ENCODE measurements at regions not wholly inside any gene's neighbourhood (a gene's known extent, or its start where the extent isn't known, plus 50 kb on each side); places are given as distances from the start of the nearest gene placed in this dataset.

DNA sequence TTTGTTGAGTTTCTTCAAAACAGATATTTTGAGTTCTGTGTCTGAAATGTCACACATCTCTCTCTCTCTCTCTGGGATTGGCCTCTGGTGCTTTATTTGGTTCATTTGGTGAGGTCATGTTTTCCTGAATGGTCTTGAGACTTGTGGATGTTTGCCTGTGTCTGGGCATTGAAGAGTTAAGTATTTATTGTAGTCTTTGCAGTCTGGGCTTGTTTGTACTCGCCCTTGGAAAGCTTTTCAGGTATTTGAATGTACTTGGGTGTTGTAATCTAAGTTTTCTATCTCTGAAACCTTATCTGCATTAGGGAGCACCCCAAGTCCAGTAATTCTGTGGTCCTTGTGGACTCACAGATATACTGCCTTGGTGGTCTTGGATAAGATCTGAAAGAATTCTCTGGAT is 106.7 kb upstream of the PRSS58 start:
- Histone ChIP-seq H3K9me3 (replicated peaks) (no peaks in the 10 kb centered on the region), H3K27ac (no peak overlapping the region)

GRCh38 chr7:142362349-142362748 is 104.5 kb upstream of the PRSS58 start:
- H3K36me3 ChIP-seq: no peaks in the 10 kb centered on the region
- H3K4me1 ChIP-seq (replicated peaks): no peaks in the 10 kb centered on the region
- DNase-seq (ENCODE audit: low read depth in 1 of 2, low spot score in 2 of 2): no peak
- no peak overlapping the region for H3K4me3 ChIP-seq
- peaks cover 5% of the 10 kb centered on the region; the same call in 1 of the 2 replicates for H3K27me3 ChIP-seq (replicated peaks)
- no peak overlapping the region for H3K27ac ChIP-seq
- H3K9me3 ChIP-seq (replicated peaks): no peaks in the 10 kb centered on the region

More for the DNA sequence above, 106.7 kb upstream of the PRSS58 start:
- no peak for DNase-seq (ENCODE audit: low read depth in 1 of 2, low spot score in 2 of 2)
- H3K4me1 ChIP-seq (replicated peaks): no peaks in the 10 kb centered on the region
- no peak overlapping the region for H3K4me3 ChIP-seq
- peaks cover 5% of the 10 kb centered on the region; the same call in 1 of the 2 replicates for H3K27me3 ChIP-seq (replicated peaks)
- H3K36me3 ChIP-seq: no peaks in the 10 kb centered on the region

GRCh38 chr7:142359694-142360279 is 101.9 kb upstream of the PRSS58 start:
- Histone ChIP-seq H3K4me3 (no peak overlapping the region), H3K4me1 (replicated peaks) (no peaks in the 10 kb centered on the region), H3K36me3 (no peaks in the 10 kb centered on the region), H3K9me3 (replicated peaks) (no peaks in the 10 kb centered on the region), H3K27me3 (replicated peaks) (peaks cover 5% of the 10 kb centered on the region; the same call in 1 of the 2 replicates), H3K27ac (no peak overlapping the region)
- no peak for DNase-seq (ENCODE audit: low read depth in 1 of 2, low spot score in 2 of 2)

- Histone ChIP-seq H3K27me3 (replicated peaks) (peaks cover 6% of the 10 kb centered on the region; the same call in 1 of the 2 replicates), H3K36me3 (no peaks in the 10 kb centered on the region), H3K27ac (no peak overlapping the region), H3K9me3 (replicated peaks) (no peaks in the 10 kb centered on the region), H3K4me3 (no peak overlapping the region), H3K4me1 (replicated peaks) (no peaks in the 10 kb centered on the region)
- DNase-seq (ENCODE audit: low read depth in 1 of 2, low spot score in 2 of 2): peak in 1 of 2 experiments; percentile 43
Measured at GRCh38 chr7:142357953-142358520, 100.2 kb upstream of the PRSS58 start.

- no peaks in the 10 kb centered on the region for H3K36me3 ChIP-seq
- H3K27ac ChIP-seq: no peak overlapping the region
- peaks cover 12% of the 10 kb centered on the region for H3K27me3 ChIP-seq (replicated peaks)
- no peak for DNase-seq (ENCODE audit: low read depth in 1 of 2, low spot score in 2 of 2)
- H3K4me3 ChIP-seq: no peak overlapping the region
- no peaks in the 10 kb centered on the region; the same call in 1 of the 2 replicates for H3K9me3 ChIP-seq (replicated peaks)
- no peaks in the 10 kb centered on the region for H3K4me1 ChIP-seq (replicated peaks)
Measured at GRCh38 chr7:142356166-142356565, 98.3 kb upstream of the PRSS58 start.

DNA sequence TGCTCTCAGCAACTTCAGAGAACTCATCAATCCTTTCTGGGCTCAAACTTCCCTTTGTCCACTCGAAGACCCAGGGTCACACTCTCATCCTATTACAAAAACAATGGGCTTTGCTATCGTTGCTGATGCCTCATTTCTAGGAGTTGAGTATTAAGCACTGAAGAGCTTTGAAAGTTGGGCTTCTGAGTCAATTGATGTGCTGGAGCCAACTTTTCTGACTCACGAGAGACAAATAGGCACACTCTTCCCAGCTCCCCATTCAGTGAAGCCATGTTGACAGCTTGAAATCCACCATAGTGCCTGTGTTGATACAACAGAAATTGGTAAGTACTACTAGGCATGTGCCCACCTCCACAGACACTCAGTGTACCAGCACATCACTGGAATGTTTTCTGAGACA is 97.5 kb upstream of the PRSS58 start:
- no peaks in the 10 kb centered on the region for H3K4me1 ChIP-seq (replicated peaks)
- no peaks in the 10 kb centered on the region; the same call in 1 of the 2 replicates for H3K9me3 ChIP-seq (replicated peaks)
- no peak overlapping the region for H3K4me3 ChIP-seq
- H3K27me3 ChIP-seq (replicated peaks): peaks cover 17% of the 10 kb centered on the region
- no peak overlapping the region for H3K27ac ChIP-seq
- no peaks in the 10 kb centered on the region for H3K36me3 ChIP-seq
- DNase-seq (ENCODE audit: low read depth in 1 of 2, low spot score in 2 of 2): no peak

DNA sequence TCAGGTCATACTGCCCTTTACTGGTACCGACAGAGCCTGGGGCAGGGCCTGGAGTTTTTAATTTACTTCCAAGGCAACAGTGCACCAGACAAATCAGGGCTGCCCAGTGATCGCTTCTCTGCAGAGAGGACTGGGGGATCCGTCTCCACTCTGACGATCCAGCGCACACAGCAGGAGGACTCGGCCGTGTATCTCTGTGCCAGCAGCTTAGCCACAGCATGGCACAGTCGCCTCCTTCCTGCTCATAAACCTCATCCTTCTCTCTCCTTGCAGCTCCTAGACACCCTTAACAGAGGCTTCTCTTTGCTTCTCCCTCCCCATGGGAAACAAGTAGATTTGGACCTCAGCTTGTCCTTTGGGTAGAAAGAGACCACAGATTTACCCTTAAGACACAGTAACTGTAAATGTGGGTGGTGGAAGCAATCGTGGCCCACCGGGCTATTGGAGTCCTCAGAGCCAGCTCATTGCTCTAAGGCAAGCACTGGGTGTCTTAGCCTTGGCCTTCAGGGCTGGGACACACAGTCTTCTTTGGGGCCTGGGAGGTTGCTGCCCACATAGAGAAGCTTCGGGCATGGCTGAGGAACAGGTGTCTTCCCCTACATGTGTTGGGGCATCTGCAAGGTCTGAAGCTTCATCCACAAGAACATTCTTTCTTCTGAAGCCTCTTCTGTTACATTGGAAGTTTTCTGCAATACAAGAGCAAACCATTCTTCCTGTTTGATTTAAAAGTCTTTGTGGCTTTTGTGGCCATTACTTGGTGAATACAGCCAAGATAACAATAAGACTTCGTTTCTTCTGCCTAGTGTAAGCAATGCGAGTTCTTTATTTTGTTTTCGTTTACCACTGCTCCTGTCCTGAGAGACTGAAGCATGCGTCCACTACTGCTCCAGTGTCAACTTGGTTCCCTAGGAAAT is 95.5 kb upstream of the PRSS58 start:
- peaks cover 20% of the 10 kb centered on the region for H3K27me3 ChIP-seq (replicated peaks)
- H3K27ac ChIP-seq: no peak overlapping the region
- H3K36me3 ChIP-seq: no peaks in the 10 kb centered on the region

GRCh38 chr7:142352543-142352942 is 94.7 kb upstream of the PRSS58 start:
- Histone ChIP-seq H3K27ac (no peak overlapping the region), H3K4me3 (no peak overlapping the region), H3K4me1 (replicated peaks) (no peaks in the 10 kb centered on the region), H3K36me3 (no peaks in the 10 kb centered on the region), H3K9me3 (replicated peaks) (no peaks in the 10 kb centered on the region; the same call in 1 of the 2 replicates), H3K27me3 (replicated peaks) (peaks cover 20% of the 10 kb centered on the region)
- DNase-seq (ENCODE audit: low read depth in 1 of 2, low spot score in 2 of 2): no peak

More for the DNA sequence above, 95.5 kb upstream of the PRSS58 start:
- no peak for DNase-seq (ENCODE audit: low read depth in 1 of 2, low spot score in 2 of 2)
- H3K4me1 ChIP-seq (replicated peaks): no peaks in the 10 kb centered on the region
- H3K4me3 ChIP-seq: no peak overlapping the region
- no peaks in the 10 kb centered on the region; the same call in 1 of the 2 replicates for H3K9me3 ChIP-seq (replicated peaks)

DNA sequence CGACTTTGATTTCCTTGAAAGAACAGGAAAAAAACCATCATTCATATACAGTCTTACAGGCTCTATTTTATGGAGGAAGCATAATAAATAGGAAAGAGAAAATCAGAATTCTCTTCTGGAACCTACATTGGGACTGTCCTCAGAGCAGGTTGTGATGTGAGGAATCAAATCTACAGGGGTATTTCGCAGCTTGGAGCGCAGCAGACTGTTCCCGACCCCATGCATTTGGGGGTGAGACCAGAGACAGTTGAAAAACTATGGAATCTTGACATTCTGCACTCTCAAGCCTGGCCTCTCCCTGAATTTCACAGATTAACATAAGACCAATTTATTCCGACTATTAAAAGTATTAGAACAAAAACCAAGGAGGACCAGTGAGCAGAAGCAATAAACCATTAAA is 93.3 kb upstream of the PRSS58 start:
- H3K4me3 ChIP-seq: no peak overlapping the region
- no peak for DNase-seq (ENCODE audit: low read depth in 1 of 2, low spot score in 2 of 2)
- H3K27me3 ChIP-seq (replicated peaks): peaks cover 20% of the 10 kb centered on the region
- no peak overlapping the region for H3K27ac ChIP-seq
- no peaks in the 10 kb centered on the region for H3K4me1 ChIP-seq (replicated peaks)
- H3K36me3 ChIP-seq: no peaks in the 10 kb centered on the region
- H3K9me3 ChIP-seq (replicated peaks): no peaks in the 10 kb centered on the region; the same call in 1 of the 2 replicates

GRCh38 chr7:142349670-142350405 is 92.0 kb upstream of the PRSS58 start:
- H3K4me3 ChIP-seq: no peak overlapping the region
- no peaks in the 10 kb centered on the region for H3K36me3 ChIP-seq
- DNase-seq (ENCODE audit: low read depth in 1 of 2, low spot score in 2 of 2): no peak
- no peaks in the 10 kb centered on the region for H3K4me1 ChIP-seq (replicated peaks)
- H3K27me3 ChIP-seq (replicated peaks): peaks cover 20% of the 10 kb centered on the region
- H3K27ac ChIP-seq: no peak overlapping the region
- no peaks in the 10 kb centered on the region; the same call in 1 of the 2 replicates for H3K9me3 ChIP-seq (replicated peaks)

- DNase-seq (ENCODE audit: low read depth in 1 of 2, low spot score in 2 of 2): no peak
- no peak overlapping the region for H3K27ac ChIP-seq
- no peaks in the 10 kb centered on the region for H3K4me1 ChIP-seq (replicated peaks)
- H3K4me3 ChIP-seq: no peak overlapping the region
- H3K9me3 ChIP-seq (replicated peaks): no peaks in the 10 kb centered on the region; the same call in 1 of the 2 replicates
- peaks cover 16% of the 10 kb centered on the region for H3K27me3 ChIP-seq (replicated peaks)
- H3K36me3 ChIP-seq: no peaks in the 10 kb centered on the region
Measured at GRCh38 chr7:142348921-142349405, 91.1 kb upstream of the PRSS58 start.

GRCh38 chr7:142348100-142348499 is 90.2 kb upstream of the PRSS58 start:
- no peak overlapping the region for H3K4me3 ChIP-seq
- H3K4me1 ChIP-seq (replicated peaks): no peaks in the 10 kb centered on the region
- H3K27me3 ChIP-seq (replicated peaks): peaks cover 16% of the 10 kb centered on the region
- no peaks in the 10 kb centered on the region for H3K36me3 ChIP-seq
- no peak overlapping the region for H3K27ac ChIP-seq
- no peak for DNase-seq (ENCODE audit: low read depth in 1 of 2, low spot score in 2 of 2)
- no peaks in the 10 kb centered on the region; the same call in 1 of the 2 replicates for H3K9me3 ChIP-seq (replicated peaks)

DNA sequence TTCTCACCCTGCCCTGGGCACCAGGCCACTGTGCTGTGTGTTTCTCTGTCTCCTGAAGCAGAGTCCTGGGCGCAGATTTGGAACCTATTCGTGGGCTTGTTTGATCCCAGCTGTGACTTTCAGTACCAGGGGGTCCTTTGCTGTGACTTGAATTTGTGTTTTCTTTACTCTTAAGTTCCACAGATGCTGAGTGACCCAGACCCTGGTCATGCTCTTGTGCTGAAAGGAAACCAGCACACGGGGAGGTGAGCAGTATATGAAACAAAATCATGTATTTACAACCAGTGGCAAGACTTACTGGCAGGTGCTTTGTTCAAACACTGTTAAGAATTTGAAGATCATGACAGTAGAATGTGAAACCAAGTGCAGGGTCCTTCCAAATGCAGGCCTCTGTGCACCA is 89.2 kb upstream of the PRSS58 start:
- Histone ChIP-seq H3K27ac (no peak overlapping the region), H3K4me3 (no peak overlapping the region), H3K27me3 (replicated peaks) (peaks cover 16% of the 10 kb centered on the region), H3K36me3 (no peaks in the 10 kb centered on the region), H3K9me3 (replicated peaks) (no peaks in the 10 kb centered on the region; the same call in 1 of the 2 replicates), H3K4me1 (replicated peaks) (no peaks in the 10 kb centered on the region)
- no peak for DNase-seq (ENCODE audit: low read depth in 1 of 2, low spot score in 2 of 2)

All from SJSA1 (cell line).